Transverse colon (tissue), 4 donors: ENCODE measurements at regions not wholly inside any gene's neighbourhood (a gene's known extent, or its start where the extent isn't known, plus 50 kb on each side); places are given as distances from the start of the nearest gene placed in this dataset.

Experiments
- DNase-seq: peaks from one replicate; pipeline ENCODE4 v3.0.0-alpha.2; 2019
- H3K27ac ChIP-seq, 4 donors: fragments of 200-600 bp; sonication (generic); 2 replicates each; pipeline ENCODE4 v1.5.1; 2016 to 2018; ENCODE audit warnings: inconsistent platforms in 4 of 4
- H3K27me3 ChIP-seq: fragments of 200-600 bp; sonication (generic); 2 replicates; pipeline ENCODE4 v1.5.1; 2017; ENCODE audit warnings: inconsistent platforms
- H3K36me3 ChIP-seq, 4 donors: fragments of 200-600 bp; sonication (generic); 2 replicates each; pipeline ENCODE4 v1.5.1; 2017 to 2019; ENCODE audit warnings: inconsistent platforms in 4 of 4
- H3K4me1 ChIP-seq, 4 donors: fragments of 200-600 bp; sonication (generic); 2 replicates each; pipeline ENCODE4 v1.5.1; 2017 to 2020; ENCODE audit warnings: inconsistent platforms in 4 of 4
- H3K4me3 ChIP-seq, 4 donors: fragments of 200-600 bp; sonication (generic); 1 replicate in 1 of 4; 2 replicates in 3 of 4; pipeline versions ENCODE4 v1.5.1 to v1.6.1; 2017 to 2019; ENCODE audit warnings: inconsistent platforms in 4 of 4
- H3K9me3 ChIP-seq, 2 donors: fragments of 200-600 bp; sonication (generic); 2 replicates each; pipeline ENCODE4 v1.5.1; 2017 to 2019; ENCODE audit warnings: inconsistent platforms in 2 of 2
- EP300 ChIP-seq: sonication (generic); formaldehyde crosslinking; IDR thresholded peaks from one replicate; pipeline ENCODE4 v1.6.1; 2017; ENCODE audit warnings: antibody characterized with exemption, low read depth
- POLR2A ChIP-seq: fragments of 450-650 bp; IDR thresholded peaks from one replicate; pipeline ENCODE4 v1.6.1; 2016; ENCODE audit warnings: antibody characterized with exemption, mild to moderate bottlenecking, moderate library complexity
- POLR2AphosphoS5 ChIP-seq, 3 donors: sonication (generic); formaldehyde crosslinking; IDR thresholded peaks; one replicate each; pipeline ENCODE4 v1.6.1; 2016; ENCODE audit warnings: antibody characterized with exemption in 3 of 3
- WGBS, 2 donors: methylation state at CpG; one replicate each; pipeline ENCODE4 v1.1.5; 2018; ENCODE audit warnings: low coverage in 1 of 2; 5-methylcytosine and 5-hydroxymethylcytosine counted together
- in situ Hi-C, 4 donors: fragments of 200-750 bp; cut with MboI; loops; one replicate each; pipeline versions ENCODE4 v1.15.0 to v1.15.1; 2017; ENCODE audit warnings: low sequenced_read_pairs in 3 of 4, low pct_ligation_motif_present in 1 of 4, low pct_unique_long_range_greater_than_20kb in 1 of 4
- intact Hi-C: fragments of 100-400 bp; cut with DNase I; formaldehyde crosslinking; loops from one replicate; pipeline ENCODE4 v1.15.1; 2023; ENCODE audit warnings: low total_unique reads
- TF ChIP-seq, protein P1 (sequence below), 5 experiments: fragments of 200-600 bp in 3 of 5; fragments of 450-650 bp in 2 of 5; sonication (generic) in 3 of 5; IDR thresholded peaks; 1 replicate in 2 of 5; 2 replicates in 3 of 5; pipeline ENCODE4 v1.5.1; 2016 to 2017; ENCODE audit warnings: antibody characterized with exemption in 5 of 5, inconsistent platforms in 3 of 5, mild to moderate bottlenecking in 2 of 5, moderate library complexity in 1 of 5

- WGBS, 2 donors = 77 to 80% methylated on average over 4 to 7 of the region's 7 CpGs
- no peaks in the 10 kb centered on the region for H3K36me3 ChIP-seq
- in situ Hi-C loops = no loop called here
- no peak for TF ChIP-seq POLR2AphosphoS5 (IDR thresholded peaks at IDR 0.05)
- TF ChIP-seq, protein P1, sequence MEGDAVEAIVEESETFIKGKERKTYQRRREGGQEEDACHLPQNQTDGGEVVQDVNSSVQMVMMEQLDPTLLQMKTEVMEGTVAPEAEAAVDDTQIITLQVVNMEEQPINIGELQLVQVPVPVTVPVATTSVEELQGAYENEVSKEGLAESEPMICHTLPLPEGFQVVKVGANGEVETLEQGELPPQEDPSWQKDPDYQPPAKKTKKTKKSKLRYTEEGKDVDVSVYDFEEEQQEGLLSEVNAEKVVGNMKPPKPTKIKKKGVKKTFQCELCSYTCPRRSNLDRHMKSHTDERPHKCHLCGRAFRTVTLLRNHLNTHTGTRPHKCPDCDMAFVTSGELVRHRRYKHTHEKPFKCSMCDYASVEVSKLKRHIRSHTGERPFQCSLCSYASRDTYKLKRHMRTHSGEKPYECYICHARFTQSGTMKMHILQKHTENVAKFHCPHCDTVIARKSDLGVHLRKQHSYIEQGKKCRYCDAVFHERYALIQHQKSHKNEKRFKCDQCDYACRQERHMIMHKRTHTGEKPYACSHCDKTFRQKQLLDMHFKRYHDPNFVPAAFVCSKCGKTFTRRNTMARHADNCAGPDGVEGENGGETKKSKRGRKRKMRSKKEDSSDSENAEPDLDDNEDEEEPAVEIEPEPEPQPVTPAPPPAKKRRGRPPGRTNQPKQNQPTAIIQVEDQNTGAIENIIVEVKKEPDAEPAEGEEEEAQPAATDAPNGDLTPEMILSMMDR (IDR thresholded peaks at IDR 0.05) = no peak
- no peak for TF ChIP-seq POLR2A
- TF ChIP-seq EP300 = no peak
- H3K9me3 ChIP-seq = no peaks in the 10 kb centered on the region
- H3K4me1 ChIP-seq = no peaks in the 10 kb centered on the region
- intact Hi-C loops = no loop called here
- H3K27ac ChIP-seq = no peak overlapping the region
- H3K27me3 ChIP-seq = peaks cover 14% of the 10 kb centered on the region
- DNase-seq = no peak
- H3K4me3 ChIP-seq = no peak overlapping the region
These were observed 355.8 kb upstream of the MKI67 start for GRCh38 chr10:128482052-128482451.

DNA sequence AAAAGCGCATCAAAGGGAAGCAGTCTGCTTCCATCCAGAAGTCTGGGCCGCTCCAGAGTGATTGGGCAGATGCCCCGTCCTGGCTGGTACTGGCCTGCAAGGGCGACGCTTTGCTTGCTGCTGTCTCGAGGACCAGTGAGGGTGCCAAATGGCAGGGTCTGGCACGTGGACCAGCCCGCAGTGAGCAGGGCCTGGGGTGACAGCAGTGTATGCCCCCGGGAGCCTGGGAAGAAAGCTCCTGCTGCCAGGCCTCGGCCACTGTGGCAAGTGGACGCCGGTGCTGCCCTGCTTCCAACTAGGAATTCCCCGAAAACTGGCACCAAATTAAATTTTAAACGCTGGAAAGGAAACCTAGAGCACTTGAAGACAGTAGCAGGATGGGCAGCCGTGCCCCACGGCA is 357.0 kb upstream of the MKI67 start:
- Histone ChIP-seq H3K27me3 (peaks cover 14% of the 10 kb centered on the region), H3K36me3 (no peaks in the 10 kb centered on the region), H3K9me3 (no peaks in the 10 kb centered on the region), H3K4me1 (no peaks in the 10 kb centered on the region), H3K4me3 (no peak overlapping the region), H3K27ac (no peak overlapping the region)
- in situ Hi-C loops (no loop called here), intact Hi-C loops (no loop called here)
- no peak for DNase-seq
- WGBS, 2 donors = 91% methylated on average over 16 of the region's 16 CpGs; no CpG with 5 or more reads in 1 of the 2 donors
- TF ChIP-seq POLR2AphosphoS5 (IDR thresholded peaks at IDR 0.05) (no peak), POLR2A (no peak), EP300 (no peak)
- TF ChIP-seq, protein P1 (IDR thresholded peaks at IDR 0.05) = no peak

DNA sequence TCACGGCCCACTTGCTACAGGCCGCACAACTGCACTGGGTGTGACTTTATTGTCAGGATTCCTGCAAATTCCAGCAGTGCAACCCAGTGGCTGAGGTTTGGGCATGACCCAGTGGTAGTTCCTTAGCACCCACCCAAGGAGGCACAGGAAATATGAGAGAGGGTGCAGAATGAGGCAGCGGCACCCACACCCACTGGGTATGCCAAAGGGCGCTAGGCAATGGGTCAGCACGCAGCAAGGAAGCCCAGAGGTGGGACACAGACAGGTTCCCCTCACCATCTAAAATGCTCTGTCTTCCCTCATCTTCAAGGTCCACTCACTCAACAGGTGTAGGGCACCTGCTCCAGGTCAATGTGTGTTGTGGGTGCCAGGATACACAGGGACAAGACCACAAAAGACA is 357.8 kb upstream of the MKI67 start:
- no peak overlapping the region for H3K4me3 ChIP-seq
- H3K36me3 ChIP-seq = no peaks in the 10 kb centered on the region
- intact Hi-C loops (no loop called here), in situ Hi-C loops (no loop called here)
- no peak for DNase-seq
- H3K27me3 ChIP-seq = peaks cover 14% of the 10 kb centered on the region
- H3K4me1 ChIP-seq = no peaks in the 10 kb centered on the region
- 85% methylated on average over 5 of the region's 5 CpGs; no CpG with 5 or more reads in 1 of the 2 donors for WGBS, 2 donors
- H3K27ac ChIP-seq = no peak overlapping the region
- H3K9me3 ChIP-seq = no peaks in the 10 kb centered on the region
- TF ChIP-seq POLR2A (no peak), POLR2AphosphoS5 (IDR thresholded peaks at IDR 0.05) (no peak), EP300 (no peak)
- TF ChIP-seq, protein P1 (IDR thresholded peaks at IDR 0.05) = no peak

DNA sequence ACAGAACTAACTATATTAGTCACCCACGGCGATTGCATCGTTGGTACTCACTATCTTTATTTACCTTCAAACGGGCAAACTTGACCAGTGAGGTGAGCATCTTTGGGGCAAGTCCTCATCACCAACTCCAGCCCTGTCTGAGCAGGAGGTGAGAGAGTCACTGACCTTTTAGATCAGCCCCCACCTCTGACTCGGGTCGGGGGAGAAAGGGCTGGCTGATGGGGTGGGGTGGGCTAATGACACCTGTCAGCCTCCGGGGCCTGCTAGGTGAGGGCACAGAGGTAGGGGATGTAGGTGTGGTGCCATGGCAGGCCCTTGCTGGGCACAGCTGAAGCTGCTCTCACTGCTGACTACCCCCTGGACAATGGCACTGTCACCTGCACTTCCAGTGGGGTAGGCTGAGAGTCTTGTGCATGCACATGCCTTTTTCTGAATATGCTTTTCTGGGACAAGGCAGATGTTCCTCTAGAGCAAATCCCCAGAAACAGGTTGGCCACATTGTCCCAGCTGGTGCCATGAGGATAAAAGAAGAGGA is 359.5 kb upstream of the MKI67 start:
- Histone ChIP-seq H3K4me3 (no peak overlapping the region), H3K27ac (no peak overlapping the region), H3K9me3 (no peaks in the 10 kb centered on the region), H3K36me3 (no peaks in the 10 kb centered on the region), H3K4me1 (no peaks in the 10 kb centered on the region), H3K27me3 (peaks cover 12% of the 10 kb centered on the region)
- 67% methylated on average over 7 of the region's 7 CpGs; no CpG with 5 or more reads in 1 of the 2 donors for WGBS, 2 donors
- in situ Hi-C loops = no loop called here
- no peak for DNase-seq
- intact Hi-C loops = no loop called here
- no peak for TF ChIP-seq EP300
- TF ChIP-seq POLR2A = no peak
- TF ChIP-seq, protein P1 (IDR thresholded peaks at IDR 0.05) = no peak
